ENCODE measurements at regions not wholly inside any gene's neighbourhood (a gene's known extent, or its start where the extent isn't known, plus 50 kb on each side); places are given as distances from the start of the nearest gene placed in this dataset.

DNA sequence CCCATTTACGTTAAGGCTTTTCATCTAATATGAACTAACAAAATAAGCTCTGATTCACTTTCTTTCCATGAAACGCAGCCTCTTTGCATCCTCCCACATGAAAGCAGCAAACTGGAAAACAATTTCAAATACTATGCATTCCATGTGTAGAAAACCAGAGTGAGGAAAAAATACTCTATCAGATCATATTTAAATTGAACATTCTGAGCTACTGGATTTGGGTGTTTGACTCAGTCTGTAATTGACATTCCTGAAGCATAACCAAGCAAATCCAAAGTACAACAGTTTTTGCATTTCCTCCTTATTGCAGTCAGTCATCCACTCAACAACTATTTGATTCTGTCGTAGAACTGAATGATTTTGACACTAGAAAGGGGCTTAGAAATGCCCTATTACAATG, 399.1 kb upstream of the NMUR2 start:
- Histone ChIP-seq H3K36me3 (ENCODE audit: low read length) (no peaks in the 10 kb centered on the region), H3K27ac (ENCODE audit: low read depth, low read length) (no peak overlapping the region), H3K4me3 (ENCODE audit: insufficient read depth, low read length, poor library complexity, severe bottlenecking) (no peak overlapping the region)

DNA sequence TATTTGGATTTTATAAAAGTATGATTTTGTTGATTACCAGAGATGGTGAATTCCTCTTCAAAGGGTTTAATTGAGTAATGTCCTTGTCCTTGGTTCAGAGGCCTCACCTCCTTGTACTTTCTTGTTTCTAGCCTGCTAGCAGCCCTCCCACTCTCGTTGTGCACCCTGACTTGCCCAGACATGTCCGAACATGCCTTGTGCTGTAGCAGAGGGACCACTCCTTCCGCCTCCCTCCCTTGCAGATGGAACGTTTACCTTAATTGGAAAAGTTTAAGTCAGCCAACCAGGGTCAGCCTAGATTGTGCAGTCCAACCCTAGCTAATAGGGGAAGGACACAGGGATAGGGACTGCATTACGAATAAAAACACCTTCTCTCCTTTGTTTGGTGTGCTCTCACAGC, 406.9 kb upstream of the NMUR2 start:
- no peaks in the 10 kb centered on the region for H4K20me1 ChIP-seq (ENCODE audit: low read depth, low read length)
- no peaks in the 10 kb centered on the region for H3K36me3 ChIP-seq (ENCODE audit: low read length)
- TF ChIP-seq, protein P1, sequence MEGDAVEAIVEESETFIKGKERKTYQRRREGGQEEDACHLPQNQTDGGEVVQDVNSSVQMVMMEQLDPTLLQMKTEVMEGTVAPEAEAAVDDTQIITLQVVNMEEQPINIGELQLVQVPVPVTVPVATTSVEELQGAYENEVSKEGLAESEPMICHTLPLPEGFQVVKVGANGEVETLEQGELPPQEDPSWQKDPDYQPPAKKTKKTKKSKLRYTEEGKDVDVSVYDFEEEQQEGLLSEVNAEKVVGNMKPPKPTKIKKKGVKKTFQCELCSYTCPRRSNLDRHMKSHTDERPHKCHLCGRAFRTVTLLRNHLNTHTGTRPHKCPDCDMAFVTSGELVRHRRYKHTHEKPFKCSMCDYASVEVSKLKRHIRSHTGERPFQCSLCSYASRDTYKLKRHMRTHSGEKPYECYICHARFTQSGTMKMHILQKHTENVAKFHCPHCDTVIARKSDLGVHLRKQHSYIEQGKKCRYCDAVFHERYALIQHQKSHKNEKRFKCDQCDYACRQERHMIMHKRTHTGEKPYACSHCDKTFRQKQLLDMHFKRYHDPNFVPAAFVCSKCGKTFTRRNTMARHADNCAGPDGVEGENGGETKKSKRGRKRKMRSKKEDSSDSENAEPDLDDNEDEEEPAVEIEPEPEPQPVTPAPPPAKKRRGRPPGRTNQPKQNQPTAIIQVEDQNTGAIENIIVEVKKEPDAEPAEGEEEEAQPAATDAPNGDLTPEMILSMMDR (IDR thresholded peaks at IDR 0.05; ENCODE audit: insufficient read depth, low read length, poor library complexity, severe bottlenecking): no peak
- TF ChIP-seq EZH2phosphoT487 (conservative IDR thresholded peaks at IDR 0.05; ENCODE audit: low read length): no peak
- H3K9ac ChIP-seq (ENCODE audit: low read length): no peak overlapping the region
- H3K27ac ChIP-seq (ENCODE audit: low read depth, low read length): no peak overlapping the region
- no peaks in the 10 kb centered on the region for H3K9me3 ChIP-seq (ENCODE audit: insufficient read depth, low read length)
- no peak overlapping the region for H3K4me2 ChIP-seq (ENCODE audit: low read depth, low read length, poor library complexity, severe bottlenecking)
- H3K9me2 ChIP-seq (replicated peaks; ENCODE audit: insufficient read depth, low read length): no peaks in the 10 kb centered on the region; the same call in 1 of the 2 replicates
- H3K27me3 ChIP-seq (ENCODE audit: low read length): no peaks in the 10 kb centered on the region
- no peak overlapping the region for H3K4me3 ChIP-seq (ENCODE audit: insufficient read depth, low read length, poor library complexity, severe bottlenecking)
- H3K79me2 ChIP-seq (ENCODE audit: insufficient read depth, low read length): no peaks in the 10 kb centered on the region
- H2AFZ ChIP-seq (ENCODE audit: low read depth, low read length, severe bottlenecking): no peak overlapping the region
- no peaks in the 10 kb centered on the region for H3F3A ChIP-seq (ENCODE audit: insufficient read depth)

More for the DNA sequence above, 399.1 kb upstream of the NMUR2 start:
- H3K9me2 ChIP-seq (replicated peaks; ENCODE audit: insufficient read depth, low read length): no peaks in the 10 kb centered on the region
- no peaks in the 10 kb centered on the region for H4K20me1 ChIP-seq (ENCODE audit: low read depth, low read length)
- no peak overlapping the region for H3K4me2 ChIP-seq (ENCODE audit: low read depth, low read length, poor library complexity, severe bottlenecking)
- no peaks in the 10 kb centered on the region for H3K79me2 ChIP-seq (ENCODE audit: insufficient read depth, low read length)
- no peaks in the 10 kb centered on the region for H3K27me3 ChIP-seq (ENCODE audit: low read length)
- no peak for TF ChIP-seq EZH2phosphoT487 (conservative IDR thresholded peaks at IDR 0.05; ENCODE audit: low read length)
- TF ChIP-seq, protein P1 (IDR thresholded peaks at IDR 0.05; ENCODE audit: insufficient read depth, low read length, poor library complexity, severe bottlenecking): no peak
- no peaks in the 10 kb centered on the region for H3F3A ChIP-seq (ENCODE audit: insufficient read depth)
- no peak overlapping the region for H2AFZ ChIP-seq (ENCODE audit: low read depth, low read length, severe bottlenecking)
- no peak overlapping the region for H3K9ac ChIP-seq (ENCODE audit: low read length)
- H3K9me3 ChIP-seq (ENCODE audit: insufficient read depth, low read length): no peaks in the 10 kb centered on the region

DNA sequence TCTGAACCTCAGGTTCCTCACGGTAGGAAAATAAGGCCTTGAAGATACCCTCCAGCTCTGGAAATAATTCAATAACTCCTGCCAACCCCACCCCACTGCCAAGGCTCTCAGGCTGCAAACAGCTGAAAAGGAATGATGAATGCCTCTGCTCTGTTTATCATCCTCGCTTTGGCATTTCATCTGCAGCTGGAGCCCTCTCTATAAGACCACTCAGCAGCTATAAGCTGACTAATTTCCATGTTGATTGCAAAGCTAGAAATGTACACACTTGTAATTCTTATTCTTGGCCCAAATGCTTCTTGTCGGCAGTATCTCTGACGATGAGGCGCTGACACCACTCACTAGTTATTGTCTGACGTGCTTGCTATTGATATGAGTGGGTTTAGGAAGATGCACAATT, 408.4 kb upstream of the NMUR2 start:
- Histone ChIP-seq H2AFZ (ENCODE audit: low read depth, low read length, severe bottlenecking) (no peak overlapping the region), H3K4me2 (ENCODE audit: low read depth, low read length, poor library complexity, severe bottlenecking) (no peak overlapping the region), H3K9me3 (ENCODE audit: insufficient read depth, low read length) (no peaks in the 10 kb centered on the region), H3K9ac (ENCODE audit: low read length) (no peak overlapping the region), H3K36me3 (ENCODE audit: low read length) (no peaks in the 10 kb centered on the region), H3K27ac (ENCODE audit: low read depth, low read length) (no peak overlapping the region), H3F3A (ENCODE audit: insufficient read depth) (no peaks in the 10 kb centered on the region), H3K79me2 (ENCODE audit: insufficient read depth, low read length) (no peaks in the 10 kb centered on the region), H3K27me3 (ENCODE audit: low read length) (no peaks in the 10 kb centered on the region), H3K9me2 (replicated peaks; ENCODE audit: insufficient read depth, low read length) (no peaks in the 10 kb centered on the region; the same call in 1 of the 2 replicates), H4K20me1 (ENCODE audit: low read depth, low read length) (no peaks in the 10 kb centered on the region), H3K4me3 (ENCODE audit: insufficient read depth, low read length, poor library complexity, severe bottlenecking) (no peak overlapping the region)
- TF ChIP-seq, protein P1 (IDR thresholded peaks at IDR 0.05; ENCODE audit: insufficient read depth, low read length, poor library complexity, severe bottlenecking): no peak
- no peak for TF ChIP-seq EZH2phosphoT487 (conservative IDR thresholded peaks at IDR 0.05; ENCODE audit: low read length)

All from SU-DHL-6 (cell line).